HuH-7.5 (cell line): ENCODE measurements at regions not wholly inside any gene's neighbourhood (a gene's known extent, or its start where the extent isn't known, plus 50 kb on each side); places are given as distances from the start of the nearest gene placed in this dataset.

Source experiments
- DNase-seq: peaks from one replicate; pipeline ENCODE4 v3.0.0; 2011; ENCODE audit warnings: low spot score

DNA sequence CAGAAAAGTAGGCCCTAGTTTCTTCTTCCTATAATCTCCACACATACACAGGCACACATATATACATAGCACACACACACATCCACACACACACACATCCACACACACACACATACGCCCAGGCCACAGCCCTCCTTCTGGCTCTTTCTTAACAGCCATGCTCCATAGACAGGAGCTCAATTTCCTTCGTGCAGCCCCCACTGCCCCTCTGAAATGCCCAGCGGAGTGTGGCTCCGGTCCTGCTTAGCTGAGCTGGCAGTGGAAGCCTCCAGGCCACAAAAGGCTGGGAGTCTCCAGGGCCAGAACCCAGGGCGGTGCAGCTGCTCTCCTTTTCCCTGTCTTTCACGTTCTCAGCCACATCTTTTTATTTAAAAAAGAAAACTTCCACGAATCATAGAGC, 282.9 kb upstream of the IGFBP3 start:
- DNase-seq: no peak

DNA sequence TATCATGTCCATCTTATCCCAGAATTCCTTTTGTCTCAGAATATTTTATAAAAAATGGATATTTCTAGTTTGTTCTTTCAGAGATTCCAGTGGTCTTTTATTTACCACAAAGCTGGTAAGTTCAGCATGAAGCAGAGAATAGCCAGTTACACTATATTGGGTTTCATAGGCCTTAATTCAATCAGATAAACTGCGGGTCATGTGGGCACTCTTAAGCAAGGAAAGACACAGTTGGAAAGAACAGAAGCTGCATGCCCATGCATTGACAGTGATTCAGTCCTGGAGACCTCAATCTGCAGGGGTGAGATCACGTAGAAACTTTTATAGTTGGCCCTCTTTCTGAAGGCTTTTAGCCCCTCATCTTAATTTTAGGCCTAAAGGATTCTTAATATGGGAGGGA, 281.3 kb upstream of the IGFBP3 start:
- no peak for DNase-seq

DNA sequence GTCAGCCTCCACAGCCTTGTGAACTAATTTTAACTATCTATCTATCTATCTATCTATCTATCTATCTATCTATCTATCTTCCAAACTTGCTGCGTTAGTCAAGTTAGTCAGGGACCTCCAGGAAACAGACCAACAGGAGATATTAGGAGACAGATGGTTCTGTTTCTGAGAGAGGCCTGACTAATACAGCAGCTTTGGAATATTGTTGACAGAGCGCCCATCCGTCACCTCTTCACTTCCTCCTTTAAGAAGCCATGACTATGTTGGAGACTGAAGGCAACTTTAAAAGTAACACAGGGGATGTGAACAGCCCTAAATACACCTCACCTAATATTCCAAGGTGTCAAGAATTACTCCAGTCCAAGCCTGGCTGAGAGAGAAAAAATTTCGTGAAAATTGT, 280.9 kb upstream of the IGFBP3 start:
- DNase-seq: no peak

DNA sequence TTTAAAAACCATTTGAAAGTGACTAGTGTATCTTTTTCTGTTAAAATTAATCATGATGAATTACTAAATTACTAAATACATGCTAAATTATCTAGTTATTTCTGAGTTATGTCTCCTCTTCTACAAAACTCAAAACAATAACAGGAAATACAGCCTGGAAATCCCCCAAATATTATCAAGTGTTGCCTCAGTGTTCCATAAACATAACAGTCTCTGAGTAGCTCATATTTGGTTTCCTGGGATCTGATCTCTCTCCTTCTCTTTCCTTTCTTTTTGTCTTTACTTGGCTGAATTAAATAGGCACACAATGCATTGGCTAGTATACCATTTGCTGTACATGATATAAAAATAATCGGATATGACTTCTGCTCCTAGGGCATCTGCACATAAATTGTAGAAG, 277.6 kb upstream of the IGFBP3 start:
- no peak for DNase-seq

DNA sequence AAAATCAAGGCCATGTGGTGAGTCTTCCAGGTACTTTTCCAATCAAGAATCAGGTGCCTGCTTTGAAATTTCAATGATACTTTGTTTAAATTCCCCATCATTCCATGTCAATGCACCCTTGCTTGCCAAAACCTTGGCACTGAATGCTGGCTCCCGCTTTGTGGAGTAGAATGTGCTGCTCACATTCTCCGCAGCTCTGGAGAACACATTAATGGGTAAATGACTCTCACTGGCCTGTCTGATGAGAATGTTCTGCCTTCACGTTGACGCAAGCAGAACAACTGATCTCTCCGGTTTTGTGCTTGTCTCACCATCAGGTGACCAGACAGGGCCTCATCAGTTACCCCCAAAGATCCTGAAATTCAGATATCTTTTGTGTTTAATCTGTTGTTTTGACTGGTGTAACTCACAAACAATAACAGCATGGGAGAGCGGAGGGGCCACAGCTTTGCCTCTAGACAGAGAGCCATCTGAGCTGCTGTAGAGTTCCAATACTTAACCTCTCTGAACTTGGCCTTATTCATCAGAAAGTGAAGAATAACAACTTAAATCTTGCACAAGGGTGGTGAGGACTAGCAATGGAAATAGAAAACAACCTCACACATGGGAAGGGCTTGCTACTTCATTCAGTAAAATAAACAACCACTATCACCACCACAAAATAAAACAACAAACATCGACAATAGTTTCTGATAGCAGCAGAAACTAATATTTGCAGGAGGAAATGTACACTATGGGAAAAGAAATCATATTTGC, 276.9 kb upstream of the IGFBP3 start:
- no peak for DNase-seq

DNA sequence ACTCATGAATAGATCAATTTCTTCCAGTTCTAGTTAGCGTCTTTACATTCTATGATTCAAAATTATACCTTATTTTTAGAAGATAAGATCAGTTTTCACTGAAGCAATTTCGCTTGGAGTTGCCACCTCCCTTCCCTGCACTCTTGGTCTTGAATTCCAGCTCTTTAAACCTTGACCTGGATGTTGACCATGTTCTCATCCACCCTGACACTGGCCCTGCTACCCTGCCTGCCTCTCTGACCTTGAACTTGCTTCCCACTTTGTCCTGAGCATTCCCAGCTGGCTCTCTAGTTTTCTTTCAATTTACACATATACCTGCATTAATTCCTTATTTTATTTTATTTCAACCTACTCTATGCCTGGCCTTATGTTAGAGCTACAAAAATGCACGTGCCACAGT, 274.9 kb upstream of the IGFBP3 start:
- DNase-seq: no peak

DNA sequence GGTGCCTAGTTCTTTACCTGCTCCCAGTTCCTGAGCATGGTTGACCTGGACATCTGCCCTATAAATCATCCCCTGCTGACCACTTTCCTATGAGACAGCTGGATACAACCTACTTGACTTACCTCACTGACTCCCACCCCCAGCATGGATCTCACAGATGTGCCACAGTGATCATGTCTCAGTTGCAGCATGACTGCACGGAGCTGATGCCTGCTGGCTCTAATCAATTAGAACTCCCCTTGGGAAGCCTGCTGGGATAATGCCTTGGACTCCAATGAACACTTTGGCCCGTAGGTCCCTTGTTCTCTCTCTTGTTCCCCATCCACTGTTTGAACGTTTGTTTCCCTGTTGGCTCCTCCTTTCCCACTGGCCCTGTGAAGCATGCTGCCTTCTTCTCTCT, 271.2 kb upstream of the IGFBP3 start:
- DNase-seq: no peak

DNA sequence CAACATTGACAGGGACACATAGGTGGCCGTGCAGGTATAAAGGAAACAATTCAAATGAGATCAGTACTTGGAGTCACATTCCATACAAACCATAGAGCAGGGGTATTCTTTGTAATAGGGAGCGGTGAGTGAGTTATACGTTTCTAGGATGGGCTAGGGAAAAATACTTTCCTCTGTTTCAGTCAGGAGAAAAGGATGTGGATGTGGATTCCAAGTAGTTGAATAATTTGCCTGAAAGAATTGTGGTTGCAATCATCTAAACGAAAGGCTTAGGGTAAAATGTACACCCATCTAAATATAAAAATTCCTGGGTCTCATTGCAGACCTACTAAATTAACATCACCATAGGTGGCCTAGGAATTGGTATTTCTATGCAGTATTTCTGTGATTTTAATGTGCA, 270.7 kb upstream of the IGFBP3 start:
- no peak for DNase-seq

DNA sequence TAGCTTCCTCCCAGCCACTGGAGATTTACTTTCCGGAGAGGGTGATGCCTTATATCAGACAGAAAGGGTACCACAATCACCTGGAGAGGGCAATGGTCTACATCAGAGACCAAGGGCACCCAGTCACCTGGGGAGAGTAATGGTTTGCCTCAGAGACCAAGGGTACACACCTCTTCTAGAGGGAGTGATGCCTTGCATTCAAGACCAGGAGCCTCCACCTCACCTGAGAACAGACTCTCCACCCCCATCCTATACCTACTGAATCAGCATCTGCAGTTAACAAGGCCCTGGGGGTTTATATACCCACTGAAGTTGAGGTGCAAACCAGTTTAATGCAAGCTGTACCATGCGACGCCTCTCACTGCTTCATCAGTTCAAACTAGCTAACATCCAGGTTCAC, 270.2 kb upstream of the IGFBP3 start:
- DNase-seq: no peak

DNA sequence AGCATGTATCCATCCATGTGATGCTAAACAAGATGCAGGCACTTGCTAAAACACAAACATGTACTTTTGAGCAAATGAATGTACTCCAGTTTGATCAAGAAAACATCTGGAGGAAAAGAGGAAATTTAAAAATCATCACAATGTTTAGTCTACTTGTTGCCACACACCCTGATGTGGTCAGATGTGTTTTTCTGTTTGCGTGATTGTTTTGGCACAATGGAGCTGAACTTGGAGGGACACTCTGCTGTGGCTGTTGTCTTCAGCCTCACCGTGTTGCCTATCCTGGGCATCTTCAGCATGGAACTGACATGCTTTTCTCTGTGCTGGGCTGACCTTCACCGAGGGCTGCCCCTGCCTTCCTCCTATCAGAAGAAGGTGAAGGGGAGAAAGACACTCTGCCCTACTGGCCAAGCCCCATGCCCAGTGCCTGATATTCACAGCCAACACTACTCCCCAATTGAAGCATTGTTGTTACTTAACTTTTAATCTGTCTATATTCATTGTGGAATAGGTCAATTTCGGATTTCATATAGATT, 268.3 kb upstream of the IGFBP3 start:
- DNase-seq: no peak

DNA sequence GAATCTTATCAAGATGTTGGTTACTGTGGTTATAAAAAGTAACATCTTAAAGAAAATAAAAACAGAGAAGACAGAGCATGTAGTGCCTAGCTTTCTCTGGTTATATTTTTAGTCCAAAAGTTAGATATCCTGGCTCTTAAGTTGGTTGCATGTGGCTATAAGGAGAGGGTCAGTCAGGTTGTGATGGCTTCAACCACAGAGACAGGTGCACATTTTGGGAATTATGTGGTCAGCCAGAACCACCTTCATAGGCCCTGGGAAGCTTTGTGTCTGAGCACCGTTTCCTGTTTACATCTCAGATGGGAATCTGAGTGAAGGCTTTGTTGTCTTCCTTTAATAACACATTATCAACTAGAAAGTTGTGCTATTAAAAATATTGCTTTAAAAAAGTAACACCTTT, 265.1 kb upstream of the IGFBP3 start:
- no peak for DNase-seq

DNA sequence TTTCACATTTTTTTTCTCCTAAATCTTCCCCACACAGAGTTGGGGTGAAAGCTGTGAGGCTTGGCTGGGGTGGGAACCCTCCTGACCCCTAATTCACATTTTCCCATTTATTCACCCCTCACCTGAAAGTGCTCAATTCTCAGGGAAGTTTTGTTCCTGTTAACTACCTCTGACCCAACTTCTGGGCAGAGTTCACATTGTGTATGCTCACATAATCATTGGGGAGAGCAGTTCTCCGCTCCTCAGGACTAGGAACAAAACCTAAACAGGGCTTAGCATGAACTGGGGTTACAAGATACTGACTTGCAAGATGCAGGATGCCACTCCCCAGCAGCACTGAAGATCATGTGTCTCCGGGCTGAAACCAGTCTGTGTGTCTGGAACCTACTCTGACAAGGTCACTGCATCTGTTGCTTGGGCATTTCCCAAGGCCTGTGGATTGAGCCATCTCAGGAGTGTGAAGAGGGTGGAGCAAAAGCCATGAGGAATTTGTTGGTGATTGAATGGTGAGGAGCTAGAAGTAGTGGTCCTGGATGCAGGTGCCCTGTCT, 258.1 kb upstream of the IGFBP3 start:
- no peak for DNase-seq

DNA sequence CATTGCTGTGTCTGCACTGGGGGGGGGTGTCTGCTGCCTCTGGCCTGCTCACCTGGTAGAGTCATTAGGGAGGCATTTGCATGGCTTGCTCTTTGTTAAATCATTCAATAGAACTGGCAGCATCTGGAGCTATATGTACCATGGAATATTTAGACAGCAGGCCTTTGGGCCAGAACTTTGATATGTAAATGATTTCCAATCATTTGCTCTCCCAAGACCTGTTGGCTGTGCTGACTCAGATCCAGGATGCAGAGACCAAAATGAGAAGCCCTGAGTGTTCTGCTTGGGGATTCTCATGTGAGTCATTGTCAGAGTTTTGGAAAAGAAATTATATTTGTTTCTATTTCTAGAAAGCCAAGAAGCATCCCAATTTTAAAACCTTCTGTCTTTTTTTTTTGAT, 257.6 kb upstream of the IGFBP3 start:
- DNase-seq: no peak

DNA sequence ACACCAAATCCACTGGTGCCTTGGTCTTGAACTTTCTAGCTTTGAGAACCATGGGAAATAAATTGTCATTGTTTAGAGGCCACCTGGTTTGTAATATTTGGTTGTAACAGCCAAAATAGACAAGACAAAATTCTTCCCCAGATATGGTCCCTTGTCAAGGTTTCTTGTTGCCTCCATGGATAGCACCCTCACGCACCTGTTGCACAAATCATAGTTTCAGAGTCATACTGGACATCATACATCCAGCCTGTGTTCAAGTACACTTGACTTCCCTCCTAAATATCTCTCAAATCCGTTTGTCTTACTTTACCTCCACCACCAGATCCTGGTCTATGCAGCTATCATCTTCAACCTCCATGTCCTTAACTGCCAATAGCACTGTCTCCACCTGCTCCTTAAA, 256.7 kb upstream of the IGFBP3 start:
- no peak for DNase-seq

DNA sequence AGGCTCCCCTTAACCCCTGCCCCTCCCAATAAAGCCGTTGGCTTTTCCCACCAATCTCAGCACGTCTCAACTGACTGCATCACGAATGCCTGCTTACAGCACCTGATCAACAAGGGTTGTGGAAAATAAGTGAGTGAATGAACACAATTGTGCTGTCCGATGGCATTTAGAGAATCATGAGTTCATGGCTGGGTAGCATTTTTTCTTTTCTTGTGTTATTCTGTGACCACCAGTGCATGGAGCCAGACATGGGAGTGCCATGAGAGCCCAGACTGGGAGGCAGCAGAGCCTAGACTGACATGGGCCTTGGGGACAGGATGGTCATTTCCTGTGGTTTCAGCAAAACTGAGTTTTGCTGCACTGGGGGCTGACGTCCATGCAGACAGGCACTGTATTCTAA, 254.1 kb upstream of the IGFBP3 start:
- no peak for DNase-seq

DNA sequence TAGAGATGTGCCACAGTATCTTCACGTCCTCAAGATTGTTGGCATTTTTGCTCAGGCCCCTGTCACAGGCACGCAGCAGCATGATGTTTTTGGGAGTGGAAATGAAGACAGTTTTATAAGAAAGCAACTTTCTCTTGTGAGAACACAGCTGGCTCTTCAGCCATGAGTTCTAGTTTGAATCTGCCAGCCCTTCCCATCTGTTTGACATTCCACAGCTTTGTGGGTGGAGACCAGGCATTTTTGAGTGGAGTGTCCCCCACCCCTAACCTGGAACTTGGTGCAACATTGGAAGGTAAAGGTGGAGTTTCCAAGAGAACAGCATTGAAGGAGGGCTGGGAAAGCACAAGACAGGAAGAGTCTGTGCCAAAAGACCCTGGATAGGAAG, 253.1 kb upstream of the IGFBP3 start:
- DNase-seq: no peak

DNA sequence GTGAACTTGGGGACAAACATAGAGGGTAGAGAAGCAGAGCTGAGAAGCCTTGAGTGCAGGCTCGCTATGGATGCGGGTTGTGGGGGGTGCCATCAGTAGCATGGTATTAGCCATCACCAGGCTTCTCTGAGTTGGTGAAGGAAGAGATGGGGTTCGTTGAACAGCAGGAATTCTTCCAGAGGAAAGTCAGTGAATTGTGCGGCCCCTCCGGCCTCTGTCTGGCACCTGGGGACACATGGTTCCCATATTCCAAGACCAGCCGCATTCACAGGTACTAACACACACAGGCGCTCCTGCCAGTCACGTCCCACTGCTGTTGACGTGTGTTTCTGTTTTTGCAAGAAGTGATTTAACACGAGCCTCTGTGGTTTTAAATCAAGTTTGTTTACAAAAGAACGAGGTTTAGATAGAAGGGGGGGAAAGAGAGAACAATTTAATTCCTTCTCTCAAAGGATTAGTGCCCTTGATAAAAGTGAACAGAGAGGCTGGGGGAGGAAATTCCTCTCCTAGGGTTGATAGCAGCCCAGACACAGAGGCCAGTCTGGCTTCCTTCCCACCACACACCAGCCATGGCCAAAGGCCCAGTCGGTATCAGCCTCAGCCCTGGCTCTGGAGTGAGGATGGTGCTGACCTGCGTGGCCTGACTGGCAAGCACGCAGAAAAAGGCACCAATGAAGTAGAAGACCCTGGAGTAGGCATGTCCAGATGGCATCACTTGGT, 252.6 kb upstream of the IGFBP3 start:
- no peak for DNase-seq

DNA sequence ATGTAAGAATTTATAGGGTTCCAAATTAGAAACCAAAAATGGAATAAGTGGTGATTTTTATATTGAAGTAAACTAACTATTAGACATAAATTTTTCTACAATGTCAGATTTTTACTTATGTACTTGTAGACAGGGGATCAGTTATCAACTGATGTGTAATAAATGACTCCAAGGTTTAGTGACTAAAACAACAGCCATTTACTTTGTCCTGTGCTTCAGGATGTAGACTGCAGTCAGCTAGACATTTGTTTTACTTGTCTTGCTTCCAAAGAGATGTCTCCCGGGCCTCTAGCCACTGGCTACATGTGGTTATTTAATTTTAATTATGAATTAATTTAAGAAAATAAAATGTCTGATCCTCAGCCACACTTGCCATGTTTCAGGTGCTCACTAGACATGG, 249.7 kb upstream of the IGFBP3 start:
- no peak for DNase-seq

DNA sequence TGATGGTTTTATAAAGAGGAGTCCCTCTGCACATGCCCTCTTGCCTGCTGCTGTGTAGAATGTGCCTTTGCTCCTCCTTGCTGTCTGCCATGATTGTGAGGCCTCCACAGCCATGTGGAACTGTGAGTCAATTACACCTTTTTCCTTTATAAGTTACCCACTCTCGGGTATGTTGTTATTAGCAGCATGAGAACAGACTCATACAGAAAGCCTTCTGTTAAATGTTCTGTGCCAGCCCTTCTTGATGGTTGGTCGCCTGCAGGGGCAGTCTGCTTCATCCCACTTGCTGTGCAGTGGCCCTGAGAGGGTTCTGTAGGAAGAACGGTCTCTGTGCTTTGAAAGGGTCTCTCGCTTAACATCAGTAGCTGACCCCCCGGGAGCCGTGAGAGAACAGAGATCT, 248.9 kb upstream of the IGFBP3 start:
- DNase-seq: no peak

DNA sequence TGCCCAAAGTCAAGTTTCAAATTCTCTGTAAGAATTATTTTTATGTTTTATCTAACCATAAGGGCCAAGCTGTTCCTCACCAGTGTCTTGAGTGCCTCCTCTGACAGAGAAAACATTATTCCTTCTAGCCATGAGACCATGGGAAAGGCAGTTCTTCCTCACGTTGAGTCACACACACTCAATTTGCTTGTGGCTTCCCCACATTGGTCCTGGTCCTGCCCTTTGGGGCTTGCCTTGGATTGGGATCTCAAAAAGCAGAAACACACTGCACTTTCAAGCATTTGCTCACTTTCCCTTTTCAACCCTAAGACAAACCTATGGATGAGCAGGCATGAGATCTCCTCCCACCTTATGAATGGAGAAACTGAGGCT, 248.3 kb upstream of the IGFBP3 start:
- no peak for DNase-seq

DNA sequence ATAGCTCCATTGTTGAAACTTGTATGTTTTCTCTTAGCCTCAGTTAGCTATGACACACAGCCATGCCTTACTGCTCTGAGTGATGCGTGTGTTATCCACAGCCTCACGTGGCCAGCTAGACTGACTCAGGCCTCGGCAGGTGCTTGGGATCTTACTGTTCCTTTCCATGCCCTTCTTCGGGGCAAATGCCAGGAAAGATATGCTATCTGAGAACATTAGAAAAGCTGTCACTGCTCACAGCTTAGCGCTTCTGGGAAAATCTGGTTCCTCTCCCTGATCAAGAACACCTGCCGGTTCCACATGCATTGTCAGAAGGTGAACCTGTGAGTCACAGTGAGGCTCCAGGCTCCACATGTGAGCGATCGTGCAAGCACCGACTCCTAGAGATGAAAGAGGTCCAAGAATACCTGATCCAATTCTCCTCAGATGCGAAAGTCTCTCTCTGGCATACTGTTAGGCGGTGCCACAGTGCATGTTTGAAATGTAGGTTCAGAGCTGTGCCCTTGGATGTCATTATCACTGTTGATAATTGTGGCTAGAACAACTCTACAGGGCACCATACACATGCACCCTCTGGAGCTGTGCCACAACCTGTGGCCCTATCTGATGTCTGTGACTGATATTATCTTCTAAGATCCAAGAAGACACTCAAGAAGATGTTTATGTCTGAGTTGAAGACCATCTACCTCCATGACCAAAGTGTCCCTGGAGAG, 247.8 kb upstream of the IGFBP3 start:
- DNase-seq: no peak

DNA sequence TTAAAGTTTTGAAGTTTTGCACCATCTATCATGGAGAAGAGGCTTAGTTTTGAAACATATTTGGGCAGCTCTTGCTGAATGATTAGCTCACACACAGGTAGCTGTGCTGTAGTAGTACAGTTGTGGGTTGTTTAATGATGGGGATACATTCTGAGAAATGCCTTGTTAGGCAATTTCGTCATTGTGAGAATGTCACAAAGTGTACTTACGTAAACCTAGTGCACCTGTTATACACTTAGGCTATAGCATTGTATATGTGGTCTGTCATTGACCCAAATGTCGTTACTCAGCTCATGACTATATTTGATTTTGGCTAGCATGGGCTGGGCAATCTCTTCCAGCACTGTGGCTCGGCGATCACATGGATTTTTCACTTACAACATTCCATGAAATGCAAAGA, 247.2 kb upstream of the IGFBP3 start:
- DNase-seq: no peak

DNA sequence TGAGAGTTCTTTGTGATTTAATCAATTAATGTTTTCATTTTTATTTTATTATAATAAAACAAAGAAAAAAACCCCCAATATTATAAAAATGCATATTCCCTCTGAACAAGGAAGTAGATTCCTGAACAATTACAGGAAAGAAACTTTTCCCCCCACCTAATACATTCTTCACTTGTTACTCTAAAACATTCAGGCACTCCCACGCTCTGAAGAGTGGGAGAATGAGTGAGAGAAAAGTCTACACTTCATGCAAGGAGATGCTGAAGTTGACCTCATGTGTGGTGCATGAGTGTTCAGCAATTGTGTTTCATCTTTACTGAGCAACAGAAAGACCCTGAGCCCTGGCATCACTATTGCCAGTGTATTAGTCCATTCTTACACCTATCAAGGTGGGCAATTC, 244.2 kb upstream of the IGFBP3 start:
- no peak for DNase-seq
